T-cell (primary cell): ENCODE measurements at regions not wholly inside any gene's neighbourhood (a gene's known extent, or its start where the extent isn't known, plus 50 kb on each side); places are given as distances from the start of the nearest gene placed in this dataset.

Experiments used
- ATAC-seq, 4 experiments: fragments of 200-7000 bp in 3 of 4; fragments of 150-1000 bp in 1 of 4; cut with Tn5 transposase; replicated peaks in 1 of 4; 1 replicate in 3 of 4; 2 replicates in 1 of 4; pipeline ENCODE4 v1.10.0; 2021; ENCODE audit warnings: moderate library complexity in 3 of 4, mild to moderate bottlenecking in 2 of 4, moderate number of reproducible peaks in 1 of 4
- CTCF ChIA-PET, 2 donors: fragments of 300-600 bp; sonication (Branson Sonifier 250); formaldehyde crosslinking; loops; one replicate each; lab custom pipeline; 2022; ENCODE audit warnings: antibody characterized with exemption in 2 of 2; lab: Charles Lee
- POLR2A ChIA-PET, 2 donors: fragments of 300-600 bp; sonication (Branson Sonifier 250); formaldehyde crosslinking; loops; one replicate each; lab custom pipeline; 2022; ENCODE audit warnings: antibody characterized with exemption in 2 of 2; lab: Charles Lee
- DNase-seq, 35 experiments: peaks; one replicate each; pipeline versions ENCODE4 v3.0.0 to v3.0.0-alpha.2; 2013 to 2023
- H3K27ac ChIP-seq: one replicate; pipeline ENCODE4 v1.5.1; 2013; ENCODE audit warnings: low read length
- H3K27me3 ChIP-seq, 2 experiments: replicated peaks in 1 of 2; 1 replicate in 1 of 2; 2 replicates in 1 of 2; pipeline versions ENCODE4 v1.6.1 to v1.7.0; 2013; ENCODE audit warnings: low read length in 1 of 2, mixed read lengths in 1 of 2; ENCODE audit not compliant: control insufficient read depth in 2 of 2, insufficient read depth in 2 of 2; ENCODE audit errors: extremely low read depth in 1 of 2
- H3K36me3 ChIP-seq, 2 donors: 1 replicate in 1 of 2; 2 replicates in 1 of 2; pipeline versions ENCODE4 v1.6.1 to v1.7.0; 2013; ENCODE audit warnings: low read length in 1 of 2; ENCODE audit not compliant: control insufficient read depth in 2 of 2, insufficient read depth in 1 of 2; ENCODE audit errors: extremely low read depth in 1 of 2
- H3K4me1 ChIP-seq, 2 experiments: 1 replicate in 1 of 2; 2 replicates in 1 of 2; pipeline versions ENCODE4 v1.6.1 to v1.7.0; 2013; ENCODE audit warnings: low read length in 2 of 2, mixed read lengths in 1 of 2; ENCODE audit not compliant: insufficient read depth in 2 of 2, control insufficient read depth in 1 of 2; ENCODE audit errors: extremely low read depth in 1 of 2
- H3K4me3 ChIP-seq, 2 donors: 1 replicate in 1 of 2; 2 replicates in 1 of 2; pipeline versions ENCODE4 v1.5.1 to v1.7.0; 2013; ENCODE audit warnings: mild to moderate bottlenecking in 2 of 2, low read length in 1 of 2, moderate library complexity in 1 of 2; ENCODE audit not compliant: control insufficient read depth in 1 of 2; ENCODE audit errors: extremely low read depth in 1 of 2
- H3K9me3 ChIP-seq: 2 replicates; pipeline ENCODE4 v1.7.0; 2013
- H3K27ac Mint-ChIP-seq, 2 donors: one replicate each; pipeline ENCODE4 v1.8.0; 2020 to 2021; ENCODE audit warnings: mild to moderate bottlenecking in 2 of 2, mixed read lengths in 2 of 2
- H3K27me3 Mint-ChIP-seq, 2 donors: one replicate each; pipeline ENCODE4 v1.8.0; 2021 to 2022; ENCODE audit warnings: mixed read lengths in 2 of 2
- H3K36me3 Mint-ChIP-seq: one replicate; pipeline ENCODE4 v1.8.0; 2021; ENCODE audit warnings: mixed read lengths
- H3K4me1 Mint-ChIP-seq, 3 donors: one replicate each; pipeline ENCODE4 v1.8.0; 2020 to 2022; ENCODE audit warnings: mixed read lengths in 3 of 3, mild to moderate bottlenecking in 1 of 3
- H3K4me3 Mint-ChIP-seq, 3 donors: one replicate each; pipeline ENCODE4 v1.8.0; 2020 to 2022; ENCODE audit warnings: mild to moderate bottlenecking in 3 of 3, mixed read lengths in 3 of 3, moderate library complexity in 3 of 3
- H3K9me3 Mint-ChIP-seq, 3 donors: one replicate each; pipeline ENCODE4 v1.8.0; 2020 to 2022; ENCODE audit warnings: mixed read lengths in 3 of 3
- WGBS: methylation state at CpG from one replicate; pipeline ENCODE4 v1.1.5; 2013; ENCODE audit warnings: missing lambda C conversion rate; ENCODE audit not compliant: insufficient coverage; 5-methylcytosine and 5-hydroxymethylcytosine counted together

- H3K4me3 Mint-ChIP-seq = no peak overlapping the region
- no peaks in the 10 kb centered on the region for H3K27me3 ChIP-seq
- POLR2A ChIA-PET = no interaction called here
- no peaks in the 10 kb centered on the region for H3K4me1 Mint-ChIP-seq
- no peaks in the 10 kb centered on the region for H3K36me3 Mint-ChIP-seq
- H3K36me3 ChIP-seq = no peaks in the 10 kb centered on the region
- WGBS = no CpG with 5 or more reads among the region's 4 CpGs
- no peaks in the 10 kb centered on the region for H3K4me1 ChIP-seq
- no peak for DNase-seq
- H3K27ac Mint-ChIP-seq = no peak overlapping the region
- no peak for ATAC-seq
- H3K27me3 Mint-ChIP-seq = no peaks in the 10 kb centered on the region
- no peaks in the 10 kb centered on the region for H3K9me3 ChIP-seq
- H3K4me3 ChIP-seq = no peak overlapping the region
- H3K27ac ChIP-seq = no peak overlapping the region
- peaks cover 8 to 41% (median 15%) of the 10 kb centered on the region in 3 donors for H3K9me3 Mint-ChIP-seq
- CTCF ChIA-PET = no interaction called here
Measured at GRCh38 chr18:52070291-52070756, 269.7 kb upstream of the DCC start.

GRCh38 chr18:52077251-52077983 lies 262.6 kb upstream of the DCC start:
- peaks cover 1 to 20% (median 2%) of the 10 kb centered on the region in 3 donors for H3K9me3 Mint-ChIP-seq

GRCh38 chr18:52082246-52082645 lies 257.8 kb upstream of the DCC start:
- ATAC-seq (no peak), DNase-seq (no peak)
- ChIA-PET POLR2A (interaction anchor here in 1 of 2 donors (0.5 kb wide), 1 partner anchor 815 kb away, joined by 3 read pairs; no protein-coding TSS in a partner anchor), CTCF (no interaction called here)
- H3K36me3 ChIP-seq = no peaks in the 10 kb centered on the region
- H3K27me3 Mint-ChIP-seq = no peaks in the 10 kb centered on the region
- H3K9me3 Mint-ChIP-seq = peaks cover 0 to 5% (median 2%) of the 10 kb centered on the region in 3 donors
- WGBS = 40% methylated on average over 1 of the region's 1 CpG
- H3K27ac ChIP-seq = no peak overlapping the region
- no peaks in the 10 kb centered on the region for H3K9me3 ChIP-seq
- no peaks in the 10 kb centered on the region for H3K27me3 ChIP-seq
- no peak overlapping the region for H3K4me3 Mint-ChIP-seq
- no peaks in the 10 kb centered on the region for H3K4me1 Mint-ChIP-seq
- H3K4me3 ChIP-seq = no peak overlapping the region
- no peak overlapping the region for H3K27ac Mint-ChIP-seq
- no peaks in the 10 kb centered on the region for H3K4me1 ChIP-seq
- H3K36me3 Mint-ChIP-seq = no peaks in the 10 kb centered on the region

More at GRCh38 chr18:52077251-52077983, 262.6 kb upstream of the DCC start:
- H3K27ac ChIP-seq = no peak overlapping the region
- Mint-ChIP-seq H3K4me1 (no peaks in the 10 kb centered on the region), H3K27me3 (no peaks in the 10 kb centered on the region), H3K4me3 (no peak overlapping the region), H3K36me3 (no peaks in the 10 kb centered on the region), H3K27ac (no peak overlapping the region)
- POLR2A ChIA-PET = no interaction called here
- no peaks in the 10 kb centered on the region for H3K36me3 ChIP-seq
- no peaks in the 10 kb centered on the region for H3K27me3 ChIP-seq
- 85% methylated on average over 4 of the region's 7 CpGs for WGBS
- CTCF ChIA-PET = no interaction called here
- H3K4me3 ChIP-seq = no peak overlapping the region
- DNase-seq (no peak), ATAC-seq (no peak)
- H3K4me1 ChIP-seq = no peaks in the 10 kb centered on the region
- H3K9me3 ChIP-seq = no peaks in the 10 kb centered on the region

GRCh38 chr18:52087140-52087539 lies 252.9 kb upstream of the DCC start:
- Mint-ChIP-seq H3K9me3 (peaks cover 0 to 9% (median 4%) of the 10 kb centered on the region in 3 donors), H3K27me3 (no peaks in the 10 kb centered on the region), H3K36me3 (no peaks in the 10 kb centered on the region), H3K4me3 (no peak overlapping the region), H3K4me1 (no peaks in the 10 kb centered on the region), H3K27ac (no peak overlapping the region)
- no peaks in the 10 kb centered on the region for H3K9me3 ChIP-seq
- no peak overlapping the region for H3K27ac ChIP-seq
- no peaks in the 10 kb centered on the region for H3K36me3 ChIP-seq
- ChIA-PET CTCF (no interaction called here), POLR2A (no interaction called here)
- 17% methylated on average over 1 of the region's 2 CpGs for WGBS
- DNase-seq (no peak), ATAC-seq (no peak)
- H3K27me3 ChIP-seq = no peaks in the 10 kb centered on the region
- no peaks in the 10 kb centered on the region for H3K4me1 ChIP-seq
- H3K4me3 ChIP-seq = no peak overlapping the region

- DNase-seq (no peak), ATAC-seq (no peak)
- Histone ChIP-seq H3K9me3 (no peaks in the 10 kb centered on the region), H3K4me3 (no peak overlapping the region), H3K36me3 (no peaks in the 10 kb centered on the region), H3K27ac (no peak overlapping the region), H3K4me1 (no peaks in the 10 kb centered on the region), H3K27me3 (no peaks in the 10 kb centered on the region)
- ChIA-PET POLR2A (no interaction called here), CTCF (no interaction called here)
- no peaks in the 10 kb centered on the region for H3K4me1 Mint-ChIP-seq
- H3K27ac Mint-ChIP-seq = no peak overlapping the region
- no peak overlapping the region for H3K4me3 Mint-ChIP-seq
- H3K27me3 Mint-ChIP-seq = no peaks in the 10 kb centered on the region
- peaks cover 4 to 13% (median 4%) of the 10 kb centered on the region in 3 donors for H3K9me3 Mint-ChIP-seq
- H3K36me3 Mint-ChIP-seq = no peaks in the 10 kb centered on the region
Measured at GRCh38 chr18:52090005-52090404, 250.0 kb upstream of the DCC start.

- no peak for DNase-seq
- Mint-ChIP-seq H3K4me3 (no peak overlapping the region), H3K27ac (no peak overlapping the region), H3K27me3 (no peaks in the 10 kb centered on the region), H3K4me1 (no peaks in the 10 kb centered on the region), H3K36me3 (no peaks in the 10 kb centered on the region), H3K9me3 (peaks cover 0 to 7% (median 4%) of the 10 kb centered on the region in 3 donors)
- Histone ChIP-seq H3K27me3 (no peaks in the 10 kb centered on the region), H3K27ac (no peak overlapping the region), H3K36me3 (no peaks in the 10 kb centered on the region), H3K4me3 (no peak overlapping the region), H3K9me3 (no peaks in the 10 kb centered on the region), H3K4me1 (no peaks in the 10 kb centered on the region)
- POLR2A ChIA-PET = no interaction called here
- 100% methylated on average over 1 of the region's 1 CpG for WGBS
- no peak for ATAC-seq
- CTCF ChIA-PET = no interaction called here
Measured at GRCh38 chr18:52093171-52093570, 246.8 kb upstream of the DCC start.
